ENCODE measurements at regions not wholly inside any gene's neighbourhood (a gene's known extent, or its start where the extent isn't known, plus 50 kb on each side); places are given as distances from the start of the nearest gene placed in this dataset.
"Not testable (repeated sequence)": the region's sequence is repeated elsewhere in the genome, so short reads cannot be mapped to it uniquely, and the experiment has no call there.

GRCh38 chr10:7108141-7108540 is 302.7 kb downstream of the SFMBT2 start:
- H3K4me1 Mint-ChIP-seq (ENCODE audit: low read depth, unreplicated experiment): no peaks in the 10 kb centered on the region
- no peaks in the 10 kb centered on the region for H3K36me3 Mint-ChIP-seq (ENCODE audit: insufficient read depth, unreplicated experiment)
- no TSS peak for BruUV-seq (replicated peaks)
- intact Hi-C loops (cut with micrococcal nuclease; ENCODE audit: unreplicated experiment): no loop called here
- no peaks in the 10 kb centered on the region for H3K27me3 ChIP-seq (replicated peaks; ENCODE audit: control insufficient read depth, insufficient read depth, low read length)
- no peak overlapping the region for H3K4me3 Mint-ChIP-seq (ENCODE audit: unreplicated experiment)
- peaks cover 4% of the 10 kb centered on the region for H3K27me3 Mint-ChIP-seq (ENCODE audit: insufficient read depth, unreplicated experiment)
- H3K36me3 ChIP-seq (ENCODE audit: control insufficient read depth, insufficient read depth, low read length): no peaks in the 10 kb centered on the region
- ChIA-PET CTCF (no interaction called here), POLR2A (no interaction called here)
- no peak for DNase-seq
- H3K27ac Mint-ChIP-seq (ENCODE audit: unreplicated experiment): no peak overlapping the region
- H3K9me3 ChIP-seq: no peaks in the 10 kb centered on the region
- H3K4me1 ChIP-seq: no peaks in the 10 kb centered on the region
- no peak for TF ChIP-seq CTCF (IDR thresholded peaks at IDR 0.05; ENCODE audit: insufficient read depth in 1 of 2, low read depth in 1 of 2, low read length in 1 of 2, severe bottlenecking in 1 of 2, unreplicated experiment in 1 of 2)
- peaks cover 14% of the 10 kb centered on the region for H3K9me3 Mint-ChIP-seq (ENCODE audit: unreplicated experiment)
- H3K4me3 ChIP-seq (ENCODE audit: low read depth, low read length): no peak overlapping the region

- Mint-ChIP-seq H3K9me3 (ENCODE audit: unreplicated experiment) (peaks cover 14% of the 10 kb centered on the region), H3K27ac (ENCODE audit: unreplicated experiment) (no peak overlapping the region), H3K27me3 (ENCODE audit: insufficient read depth, unreplicated experiment) (peaks cover 4% of the 10 kb centered on the region), H3K36me3 (ENCODE audit: insufficient read depth, unreplicated experiment) (no peaks in the 10 kb centered on the region), H3K4me1 (ENCODE audit: low read depth, unreplicated experiment) (no peaks in the 10 kb centered on the region), H3K4me3 (ENCODE audit: unreplicated experiment) (no peak overlapping the region)
- H3K4me1 ChIP-seq: no peaks in the 10 kb centered on the region
- no peak for DNase-seq
- H3K9me3 ChIP-seq: no peaks in the 10 kb centered on the region
- no peak overlapping the region for H3K4me3 ChIP-seq (ENCODE audit: low read depth, low read length)
- ChIA-PET POLR2A (no interaction called here), CTCF (interaction anchor here (0.6 kb wide), 1 partner anchor 17 kb away, joined by 3 read pairs; no protein-coding TSS in a partner anchor)
- H3K36me3 ChIP-seq (ENCODE audit: control insufficient read depth, insufficient read depth, low read length): no peaks in the 10 kb centered on the region
- no peak for TF ChIP-seq CTCF (IDR thresholded peaks at IDR 0.05; ENCODE audit: insufficient read depth in 1 of 2, low read depth in 1 of 2, low read length in 1 of 2, severe bottlenecking in 1 of 2, unreplicated experiment in 1 of 2)
- intact Hi-C loops (cut with micrococcal nuclease; ENCODE audit: unreplicated experiment): no loop called here
- H3K27me3 ChIP-seq (replicated peaks; ENCODE audit: control insufficient read depth, insufficient read depth, low read length): no peaks in the 10 kb centered on the region
- no TSS peak for BruUV-seq (replicated peaks)
Measured at GRCh38 chr10:7107285-7107684, 303.5 kb downstream of the SFMBT2 start.

- H3K4me1 Mint-ChIP-seq (ENCODE audit: low read depth, unreplicated experiment); H3K27ac Mint-ChIP-seq (ENCODE audit: unreplicated experiment); H3K36me3 ChIP-seq (ENCODE audit: control insufficient read depth, insufficient read depth, low read length); H3K27me3 Mint-ChIP-seq (ENCODE audit: insufficient read depth, unreplicated experiment); H3K9me3 ChIP-seq; POLR2A ChIA-PET; H3K36me3 Mint-ChIP-seq (ENCODE audit: insufficient read depth, unreplicated experiment); H3K4me1 ChIP-seq; H3K4me3 ChIP-seq (ENCODE audit: low read depth, low read length); H3K4me3 Mint-ChIP-seq (ENCODE audit: unreplicated experiment); H3K27me3 ChIP-seq (replicated peaks; ENCODE audit: control insufficient read depth, insufficient read depth, low read length); CTCF ChIA-PET; BruUV-seq (replicated peaks); DNase-seq; intact Hi-C loops (cut with micrococcal nuclease; ENCODE audit: unreplicated experiment): not testable (repeated sequence)
- peaks cover 14% of the 10 kb centered on the region for H3K9me3 Mint-ChIP-seq (ENCODE audit: unreplicated experiment)
Measured at GRCh38 chr10:7104379-7104778, 306.5 kb downstream of the SFMBT2 start.
